ENCODE measurements at regions not wholly inside any gene's neighbourhood (a gene's known extent, or its start where the extent isn't known, plus 50 kb on each side); places are given as distances from the start of the nearest gene placed in this dataset.

DNA sequence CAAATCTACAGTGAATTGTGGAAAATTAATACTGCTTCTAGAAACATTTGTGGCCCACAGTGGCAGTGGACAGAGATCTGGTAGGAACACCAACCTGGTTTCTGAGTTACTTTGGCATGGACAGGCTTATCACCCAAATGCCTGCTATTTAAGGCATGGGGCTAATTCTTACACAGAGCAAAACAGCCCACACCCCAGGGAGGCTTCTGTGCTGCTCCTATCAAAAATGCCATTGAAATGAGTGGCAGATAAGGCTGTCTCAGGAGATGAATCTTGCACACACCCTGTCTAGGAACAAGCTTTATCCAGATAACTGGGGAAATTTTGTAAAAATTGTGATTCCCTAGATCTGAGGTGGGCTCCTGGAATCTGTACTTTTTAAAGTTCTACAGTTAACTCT lies 307.1 kb downstream of the TLE1 start (continued):
- TF ChIP-seq, protein P1, sequence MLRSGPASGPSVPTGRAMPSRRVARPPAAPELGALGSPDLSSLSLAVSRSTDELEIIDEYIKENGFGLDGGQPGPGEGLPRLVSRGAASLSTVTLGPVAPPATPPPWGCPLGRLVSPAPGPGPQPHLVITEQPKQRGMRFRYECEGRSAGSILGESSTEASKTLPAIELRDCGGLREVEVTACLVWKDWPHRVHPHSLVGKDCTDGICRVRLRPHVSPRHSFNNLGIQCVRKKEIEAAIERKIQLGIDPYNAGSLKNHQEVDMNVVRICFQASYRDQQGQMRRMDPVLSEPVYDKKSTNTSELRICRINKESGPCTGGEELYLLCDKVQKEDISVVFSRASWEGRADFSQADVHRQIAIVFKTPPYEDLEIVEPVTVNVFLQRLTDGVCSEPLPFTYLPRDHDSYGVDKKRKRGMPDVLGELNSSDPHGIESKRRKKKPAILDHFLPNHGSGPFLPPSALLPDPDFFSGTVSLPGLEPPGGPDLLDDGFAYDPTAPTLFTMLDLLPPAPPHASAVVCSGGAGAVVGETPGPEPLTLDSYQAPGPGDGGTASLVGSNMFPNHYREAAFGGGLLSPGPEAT (IDR thresholded peaks at IDR 0.05; ENCODE audit: low read depth) = no peak
- TF ChIP-seq HCFC1 (IDR thresholded peaks at IDR 0.05; ENCODE audit: low read length) = no peak
- TF ChIP-seq, protein P2, sequence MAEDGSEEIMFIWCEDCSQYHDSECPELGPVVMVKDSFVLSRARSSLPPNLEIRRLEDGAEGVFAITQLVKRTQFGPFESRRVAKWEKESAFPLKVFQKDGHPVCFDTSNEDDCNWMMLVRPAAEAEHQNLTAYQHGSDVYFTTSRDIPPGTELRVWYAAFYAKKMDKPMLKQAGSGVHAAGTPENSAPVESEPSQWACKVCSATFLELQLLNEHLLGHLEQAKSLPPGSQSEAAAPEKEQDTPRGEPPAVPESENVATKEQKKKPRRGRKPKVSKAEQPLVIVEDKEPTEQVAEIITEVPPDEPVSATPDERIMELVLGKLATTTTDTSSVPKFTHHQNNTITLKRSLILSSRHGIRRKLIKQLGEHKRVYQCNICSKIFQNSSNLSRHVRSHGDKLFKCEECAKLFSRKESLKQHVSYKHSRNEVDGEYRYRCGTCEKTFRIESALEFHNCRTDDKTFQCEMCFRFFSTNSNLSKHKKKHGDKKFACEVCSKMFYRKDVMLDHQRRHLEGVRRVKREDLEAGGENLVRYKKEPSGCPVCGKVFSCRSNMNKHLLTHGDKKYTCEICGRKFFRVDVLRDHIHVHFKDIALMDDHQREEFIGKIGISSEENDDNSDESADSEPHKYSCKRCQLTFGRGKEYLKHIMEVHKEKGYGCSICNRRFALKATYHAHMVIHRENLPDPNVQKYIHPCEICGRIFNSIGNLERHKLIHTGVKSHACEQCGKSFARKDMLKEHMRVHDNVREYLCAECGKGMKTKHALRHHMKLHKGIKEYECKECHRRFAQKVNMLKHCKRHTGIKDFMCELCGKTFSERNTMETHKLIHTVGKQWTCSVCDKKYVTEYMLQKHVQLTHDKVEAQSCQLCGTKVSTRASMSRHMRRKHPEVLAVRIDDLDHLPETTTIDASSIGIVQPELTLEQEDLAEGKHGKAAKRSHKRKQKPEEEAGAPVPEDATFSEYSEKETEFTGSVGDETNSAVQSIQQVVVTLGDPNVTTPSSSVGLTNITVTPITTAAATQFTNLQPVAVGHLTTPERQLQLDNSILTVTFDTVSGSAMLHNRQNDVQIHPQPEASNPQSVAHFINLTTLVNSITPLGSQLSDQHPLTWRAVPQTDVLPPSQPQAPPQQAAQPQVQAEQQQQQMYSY (CRISPR knock-in tag; IDR thresholded peaks at IDR 0.05) = no peak
- no peak for TF ChIP-seq BCL11A (IDR thresholded peaks at IDR 0.05; ENCODE audit: low read depth, low read length)
- no peak for TF ChIP-seq EP300 (IDR thresholded peaks at IDR 0.05; ENCODE audit: borderline replicate concordance in 1 of 2, control insufficient read depth in 1 of 2, low read depth in 2 of 2, low read length in 2 of 2)
- TF ChIP-seq CREM (IDR thresholded peaks at IDR 0.05; ENCODE audit: low read depth) = no peak
- TF ChIP-seq ZBED1 (IDR thresholded peaks at IDR 0.05; ENCODE audit: borderline replicate concordance) = no peak
- no peak for TF ChIP-seq SRF (IDR thresholded peaks at IDR 0.05; ENCODE audit: low read depth in 2 of 2, low read length in 2 of 2)
- TF ChIP-seq SPI1 (IDR thresholded peaks at IDR 0.05; ENCODE audit: borderline replicate concordance, insufficient read depth, low read depth, low read length) = no peak

Measured in GM12878 (cell line).